ENCODE measurements at regions not wholly inside any gene's neighbourhood (a gene's known extent, or its start where the extent isn't known, plus 50 kb on each side); places are given as distances from the start of the nearest gene placed in this dataset.

DNA sequence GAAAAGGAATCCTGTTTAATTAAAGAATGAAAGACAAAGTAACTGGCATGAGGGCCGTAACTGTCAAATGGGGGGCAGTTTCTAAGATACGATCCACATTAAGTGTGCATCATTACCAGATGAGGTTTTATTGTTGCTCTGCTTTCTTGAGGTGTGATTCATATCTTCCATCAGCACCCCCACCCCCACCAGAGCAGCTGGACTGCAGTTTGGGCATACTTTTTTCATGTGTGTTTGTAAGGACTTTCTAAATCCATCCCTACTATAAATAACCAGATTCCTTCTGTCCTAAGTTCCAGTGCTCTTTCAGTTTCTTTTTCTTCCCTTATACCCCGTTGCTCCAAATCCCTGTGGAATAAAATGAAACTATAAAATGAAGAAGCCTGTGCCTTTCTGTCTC lies 142.1 kb downstream of the CDCA7 start:
- TF ChIP-seq POLR2AphosphoS5 (IDR thresholded peaks at IDR 0.05; ENCODE audit: low read depth, low read length) (no peak), POLR2A (IDR thresholded peaks at IDR 0.05; ENCODE audit: low read depth, low read length) (no peak)

All from GM12892 (cell line).